ENCODE measurements at regions not wholly inside any gene's neighbourhood (a gene's known extent, or its start where the extent isn't known, plus 50 kb on each side); places are given as distances from the start of the nearest gene placed in this dataset.

DNA sequence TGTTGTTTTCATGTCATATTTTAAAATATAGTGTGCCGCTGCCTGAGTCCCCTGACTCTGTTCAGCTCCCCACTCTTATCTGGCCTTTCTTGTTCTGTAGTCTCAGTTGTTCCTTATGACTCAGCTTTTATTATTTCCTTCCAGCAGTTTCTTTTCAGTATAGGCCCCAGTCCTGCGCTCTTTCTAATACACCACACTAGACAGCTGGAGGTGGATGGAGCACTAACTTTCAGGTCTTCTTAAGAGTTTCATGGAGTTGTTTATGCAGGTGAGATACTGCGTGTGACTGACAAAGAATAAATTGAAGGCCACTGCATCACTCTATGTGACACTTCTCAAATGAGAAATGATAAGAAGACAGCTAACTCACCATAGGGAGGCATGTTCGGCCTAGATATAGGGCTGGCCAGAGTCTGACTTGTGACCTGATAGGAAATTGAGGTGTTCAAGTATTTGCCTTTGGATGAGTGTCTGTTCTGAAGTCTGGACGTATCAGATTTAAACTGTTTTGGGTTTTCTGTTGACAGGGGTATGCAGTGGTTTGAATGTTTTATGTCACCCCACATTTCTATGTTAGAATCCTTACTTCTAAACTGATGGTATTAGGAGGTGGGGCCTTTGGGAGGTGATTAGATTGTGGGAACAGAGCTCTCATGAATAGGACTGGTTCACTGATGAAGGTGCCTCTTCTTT is 60.8 kb upstream of the CLMN start:
- H3K27ac Mint-ChIP-seq: no peak overlapping the region
- H3K36me3 Mint-ChIP-seq (ENCODE audit: insufficient read depth): no peaks in the 10 kb centered on the region
- peaks cover 0 to 8% of the 10 kb centered on the region in 2 donors for H3K9me3 Mint-ChIP-seq
- no peak for DNase-seq
- no peak for ATAC-seq (replicated peaks)
- H3K27me3 Mint-ChIP-seq: peaks cover 33 to 57% of the 10 kb centered on the region in 2 donors
- no peak overlapping the region for H3K4me3 Mint-ChIP-seq
- no peaks in the 10 kb centered on the region for H3K4me1 Mint-ChIP-seq (ENCODE audit: low read depth in 2 of 2)

DNA sequence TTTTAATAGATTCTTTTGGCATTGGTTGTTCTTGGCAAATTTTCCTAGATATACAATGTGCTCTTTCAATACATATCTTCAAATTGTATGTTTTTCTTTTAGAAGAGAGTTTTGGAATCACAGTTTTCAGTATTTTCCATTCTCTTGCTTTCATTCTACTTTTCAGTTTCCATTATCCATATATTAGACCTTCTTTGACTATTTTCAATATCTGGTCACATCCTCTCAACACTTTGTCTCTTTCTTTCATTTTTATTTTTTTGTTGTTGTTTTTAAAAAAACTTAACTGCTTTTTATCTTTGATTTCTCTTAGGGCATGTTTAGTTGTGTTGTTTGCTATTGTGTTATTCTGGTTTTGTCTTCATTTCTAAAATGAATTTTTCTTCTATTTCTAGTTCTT is 59.9 kb upstream of the CLMN start:
- Mint-ChIP-seq H3K27me3 (peaks cover 32 to 57% of the 10 kb centered on the region in 2 donors), H3K4me3 (no peak overlapping the region), H3K9me3 (peaks cover 0 to 8% of the 10 kb centered on the region in 2 donors), H3K36me3 (ENCODE audit: insufficient read depth) (no peaks in the 10 kb centered on the region), H3K27ac (no peak overlapping the region), H3K4me1 (ENCODE audit: low read depth in 2 of 2) (no peaks in the 10 kb centered on the region)
- no peak for ATAC-seq (replicated peaks)
- DNase-seq: no peak

DNA sequence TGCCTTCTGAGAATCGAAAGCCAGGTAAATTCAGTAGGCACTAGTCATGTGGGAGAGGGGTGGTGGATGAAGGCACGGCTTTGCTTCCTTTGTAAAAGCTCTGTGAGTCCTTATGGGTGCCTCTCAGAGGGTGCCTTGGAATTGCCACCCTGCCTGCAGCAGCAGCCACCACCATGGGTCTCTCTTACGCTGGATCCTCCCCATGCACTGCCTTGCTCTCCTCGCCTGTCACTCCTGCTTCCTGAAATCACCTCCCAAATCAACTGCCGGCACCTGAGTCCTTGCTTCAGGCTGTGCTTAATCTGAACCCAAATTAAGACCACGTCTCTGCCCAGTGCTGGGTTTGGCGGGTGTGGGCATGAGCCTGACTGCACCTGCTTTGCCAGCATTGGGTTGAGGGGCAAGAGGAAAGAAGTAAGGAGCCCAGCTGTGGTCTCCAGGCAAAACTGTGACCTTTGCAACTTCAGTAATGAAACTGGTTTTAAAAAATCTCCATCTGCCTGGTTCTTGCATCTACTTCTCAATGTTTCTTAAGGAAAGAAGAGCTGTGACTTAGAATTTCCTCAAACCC is 55.9 kb upstream of the CLMN start:
- Mint-ChIP-seq H3K36me3 (ENCODE audit: insufficient read depth) (no peaks in the 10 kb centered on the region), H3K27ac (no peak overlapping the region)

DNA sequence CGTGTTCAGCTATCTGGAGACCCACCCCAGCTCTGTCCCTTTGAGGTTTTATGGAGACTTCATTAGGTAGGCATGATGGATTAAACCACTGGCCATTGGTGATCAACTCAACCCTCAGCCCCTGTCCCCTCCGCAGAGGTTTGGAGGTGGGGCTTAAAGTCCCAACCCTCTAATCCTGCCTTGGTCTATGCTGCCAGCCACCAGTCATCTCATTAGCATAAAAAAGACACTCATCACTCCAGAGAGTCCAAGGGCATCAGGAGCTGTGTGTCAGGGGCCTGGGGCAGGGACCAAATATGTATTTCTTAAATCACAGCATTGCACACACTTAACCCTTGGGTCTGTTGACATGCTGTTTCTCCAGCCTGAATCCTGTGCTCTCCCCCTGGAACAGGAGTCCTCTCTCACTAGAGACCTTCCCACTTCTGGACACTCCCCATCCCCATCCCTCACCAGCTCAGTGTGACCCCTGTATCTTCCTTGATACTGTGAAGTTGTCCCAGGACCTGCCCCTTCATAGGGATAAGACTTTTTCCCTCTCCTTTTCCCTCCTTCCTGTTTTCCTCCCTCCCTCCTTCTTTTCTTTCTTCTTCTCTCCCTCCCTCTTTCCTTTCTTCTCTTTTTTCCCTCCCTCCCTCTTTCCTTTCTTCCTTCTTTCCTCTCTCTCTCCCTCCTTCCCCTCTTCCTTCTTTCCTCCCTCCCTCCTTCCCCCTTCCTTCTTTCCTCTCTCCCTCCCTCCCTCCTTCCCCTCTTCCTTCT is 54.7 kb upstream of the CLMN start:
- H3K36me3 Mint-ChIP-seq (ENCODE audit: insufficient read depth): no peaks in the 10 kb centered on the region
- H3K27me3 Mint-ChIP-seq: peaks cover 37 to 72% of the 10 kb centered on the region in 2 donors
- H3K4me3 Mint-ChIP-seq: no peak overlapping the region
- DNase-seq: no peak
- ATAC-seq (replicated peaks): no peak
- no peaks in the 10 kb centered on the region for H3K4me1 Mint-ChIP-seq (ENCODE audit: low read depth in 2 of 2)
- no peak overlapping the region for H3K27ac Mint-ChIP-seq
- no peaks in the 10 kb centered on the region for H3K9me3 Mint-ChIP-seq

More for the DNA sequence above, 55.9 kb upstream of the CLMN start:
- Mint-ChIP-seq H3K9me3 (peaks cover 0 to 8% of the 10 kb centered on the region in 2 donors), H3K4me3 (no peak overlapping the region), H3K27me3 (peaks cover 36 to 63% of the 10 kb centered on the region in 2 donors), H3K4me1 (ENCODE audit: low read depth in 2 of 2) (no peaks in the 10 kb centered on the region)
- ATAC-seq (replicated peaks) (no peak), DNase-seq (no peak)

DNA sequence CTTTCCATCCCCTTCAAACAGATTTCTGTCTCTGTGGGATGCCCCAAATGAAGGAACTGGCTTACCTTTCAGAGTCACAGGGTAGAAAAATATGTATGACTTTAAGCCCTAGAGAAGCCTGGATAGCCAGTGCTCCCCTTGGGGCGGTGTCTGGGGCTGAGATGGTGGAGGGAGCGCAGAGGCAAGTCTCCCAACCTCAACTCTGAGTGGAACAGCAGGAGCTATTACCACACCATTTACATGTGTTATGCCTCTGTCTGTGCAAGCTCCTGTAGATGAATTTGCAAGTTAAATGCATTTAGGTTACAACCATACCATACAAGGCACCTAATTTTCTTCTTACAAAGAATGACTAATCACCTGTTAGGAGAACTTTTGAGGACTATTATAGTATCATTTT is 50.4 kb upstream of the CLMN start:
- H3K4me1 Mint-ChIP-seq (ENCODE audit: low read depth in 2 of 2): no peaks in the 10 kb centered on the region
- H3K4me3 Mint-ChIP-seq: no peak overlapping the region
- peaks cover 37 to 74% of the 10 kb centered on the region in 2 donors for H3K27me3 Mint-ChIP-seq
- H3K9me3 Mint-ChIP-seq: no peaks in the 10 kb centered on the region
- DNase-seq (no peak), ATAC-seq (replicated peaks) (no peak)
- H3K36me3 Mint-ChIP-seq (ENCODE audit: insufficient read depth): no peaks in the 10 kb centered on the region
- H3K27ac Mint-ChIP-seq: no peak overlapping the region
